GM23248 (cell line): ENCODE measurements at regions not wholly inside any gene's neighbourhood (a gene's known extent, or its start where the extent isn't known, plus 50 kb on each side); places are given as distances from the start of the nearest gene placed in this dataset.

ENCODE experiments used
- EZH2 ChIP-seq: fragments of 200-600 bp; sonication (generic); IDR thresholded peaks from 2 replicates; pipeline ENCODE4 v1.6.1; 2018; ENCODE audit warnings: antibody characterized with exemption, mild to moderate bottlenecking; ENCODE audit not compliant: insufficient read depth, poor library complexity, severe bottlenecking
- EZH2phosphoT487 ChIP-seq: fragments of 200-600 bp; sonication (generic); IDR thresholded peaks from 2 replicates; pipeline ENCODE4 v1.6.1; 2018; ENCODE audit warnings: antibody characterized with exemption, moderate library complexity, mild to moderate bottlenecking, low read depth; ENCODE audit not compliant: insufficient read depth

GRCh38 chr18:39360072-39360471, 1794.5 kb upstream of the CELF4 start:
- TF ChIP-seq EZH2 (no peak), EZH2phosphoT487 (no peak)
